Pancreas (tissue), 10 donors: ENCODE measurements at regions not wholly inside any gene's neighbourhood (a gene's known extent, or its start where the extent isn't known, plus 50 kb on each side); places are given as distances from the start of the nearest gene placed in this dataset.

Source experiments
- ATAC-seq, 4 donors: fragments of 200-7000 bp; cut with Tn5 transposase; one replicate each; pipeline versions ENCODE4 v1.8.0 to v1.9.1; 2020; ENCODE audit warnings: mild to moderate bottlenecking in 4 of 4, moderate library complexity in 4 of 4
- DNase-seq, 6 donors: peaks; one replicate each; pipeline ENCODE4 v3.0.0-alpha.2; 2020
- FAIRE-seq: peaks from 2 replicates; lab custom pipeline; 2012; peaks lifted over from hg19 to GRCh38; lab: Jason Lieb, UNC
- H3K27ac ChIP-seq, 4 donors: fragments of 200-600 bp; sonication (generic); 1 replicate in 3 of 4; 2 replicates in 1 of 4; pipeline versions ENCODE4 v1.5.0 to v1.8.0; 2020
- H3K27me3 ChIP-seq, 4 donors: fragments of 200-600 bp; one replicate each; pipeline ENCODE4 v1.8.0; 2021
- H3K36me3 ChIP-seq, 3 donors: fragments of 200-600 bp; sonication (generic) in 1 of 3; one replicate each; pipeline versions ENCODE4 v1.5.0 to v1.8.0; 2020 to 2021
- H3K4me1 ChIP-seq, 3 donors: fragments of 200-600 bp; one replicate each; pipeline ENCODE4 v1.8.0; 2021
- H3K4me3 ChIP-seq, 4 donors: fragments of 200-600 bp; sonication (generic) in 2 of 4; one replicate each; pipeline versions ENCODE4 v1.5.0 to v1.8.0; 2020 to 2021
- H3K9me3 ChIP-seq, 4 donors: fragments of 200-600 bp; one replicate each; pipeline ENCODE4 v1.8.0; 2021
- CTCF ChIP-seq, 4 donors: fragments of 200-600 bp; sonication (generic) in 3 of 4; IDR thresholded peaks; one replicate each; pipeline versions ENCODE4 v1.5.0 to v1.8.0; 2021; ENCODE audit warnings: antibody characterized with exemption in 4 of 4
- WGBS, 2 donors: extraction: QIAGEN DNeasy Blood & Tissue Kit; methylation state at CpG; one replicate each; pipeline ENCODE4 v1.1.7; 2013; 5-methylcytosine and 5-hydroxymethylcytosine counted together
- intact Hi-C, 3 donors: fragments of 100-400 bp; cut with DNase I; formaldehyde crosslinking; loops; one replicate each; pipeline versions ENCODE4 v1.11.1 to v1.14.2; 2022
- donor health status: healthy with polysubstance abuse.
- donor health status: DM: no; HTN: no; CAD: no; lungs with moderate emphysema.
- donor health status: DM: no; HTN: no; CAD: no.
- donor health status: control.
- donor health status: control.
- donor health status: Bipolar disorder and iron deficiency.
- donor health status: DM: yes; HTN: yes; CAD: no.
- donor health status: DM: no; HTN: no; CAD: no.
- donor health status: DM: no; HTN: no; CAD: no.
- donor health status: DM: yes; HTN: yes; CAD: no.

- ATAC-seq (no peak), DNase-seq (no peak), FAIRE-seq (no peak)
- H3K9me3 ChIP-seq, result no peaks in the 10 kb centered on the region
- no peaks in the 10 kb centered on the region for H3K27me3 ChIP-seq
- intact Hi-C loops, result no loop called here
- no peaks in the 10 kb centered on the region for H3K36me3 ChIP-seq
- H3K4me1 ChIP-seq, result no peaks in the 10 kb centered on the region
- no peak overlapping the region for H3K27ac ChIP-seq
- no peak for TF ChIP-seq CTCF (IDR thresholded peaks at IDR 0.05)
- WGBS, 2 donors, result 44 to 62% methylated on average over 2 of the region's 2 CpGs
- H3K4me3 ChIP-seq, result no peak overlapping the region
Observed at GRCh38 chr3:68057637-68058320, 403.4 kb upstream of the SUCLG2 start.

- 29 to 39% methylated on average over 2 of the region's 2 CpGs for WGBS, 2 donors
- H3K27me3 ChIP-seq, result no peaks in the 10 kb centered on the region
- H3K4me1 ChIP-seq, result no peaks in the 10 kb centered on the region
- no peak for TF ChIP-seq CTCF (IDR thresholded peaks at IDR 0.05)
- DNase-seq (no peak), FAIRE-seq (no peak), ATAC-seq (no peak)
- no peaks in the 10 kb centered on the region for H3K36me3 ChIP-seq
- no peak overlapping the region for H3K27ac ChIP-seq
- intact Hi-C loops, result no loop called here
- no peak overlapping the region for H3K4me3 ChIP-seq
- H3K9me3 ChIP-seq, result no peaks in the 10 kb centered on the region
Observed at GRCh38 chr3:68056556-68056955, 402.1 kb upstream of the SUCLG2 start.

- 67 to 74% methylated on average over 4 of the region's 4 CpGs for WGBS, 2 donors
- ATAC-seq (no peak), FAIRE-seq (no peak), DNase-seq (no peak)
- Histone ChIP-seq H3K27ac (no peak overlapping the region), H3K27me3 (no peaks in the 10 kb centered on the region), H3K4me1 (no peaks in the 10 kb centered on the region), H3K36me3 (no peaks in the 10 kb centered on the region), H3K4me3 (no peak overlapping the region), H3K9me3 (no peaks in the 10 kb centered on the region)
- TF ChIP-seq CTCF (IDR thresholded peaks at IDR 0.05), result no peak
- intact Hi-C loops, result no loop called here
Observed at GRCh38 chr3:68055215-68055614, 400.8 kb upstream of the SUCLG2 start.

- Histone ChIP-seq H3K4me3 (no peak overlapping the region), H3K27ac (no peak overlapping the region), H3K9me3 (no peaks in the 10 kb centered on the region), H3K4me1 (no peaks in the 10 kb centered on the region), H3K36me3 (no peaks in the 10 kb centered on the region), H3K27me3 (no peaks in the 10 kb centered on the region)
- 41 to 79% methylated on average over 3 of the region's 3 CpGs for WGBS, 2 donors
- intact Hi-C loops, result no loop called here
- DNase-seq (no peak), FAIRE-seq (no peak), ATAC-seq (no peak)
- TF ChIP-seq CTCF (IDR thresholded peaks at IDR 0.05), result no peak
Observed at GRCh38 chr3:68049776-68050175, 395.4 kb upstream of the SUCLG2 start.

GRCh38 chr3:68045976-68046375 is 391.6 kb upstream of the SUCLG2 start:
- Histone ChIP-seq H3K4me3 (no peak overlapping the region), H3K36me3 (no peaks in the 10 kb centered on the region), H3K4me1 (no peaks in the 10 kb centered on the region), H3K27ac (no peak overlapping the region), H3K27me3 (no peaks in the 10 kb centered on the region), H3K9me3 (no peaks in the 10 kb centered on the region)
- no peak for ATAC-seq
- intact Hi-C loops, result no loop called here
- TF ChIP-seq CTCF (IDR thresholded peaks at IDR 0.05), result no peak
- no peak for FAIRE-seq
- WGBS, 2 donors, result 57 to 76% methylated on average over 3 of the region's 3 CpGs
- no peak for DNase-seq
